ENCODE measurements at regions not wholly inside any gene's neighbourhood (a gene's known extent, or its start where the extent isn't known, plus 50 kb on each side); places are given as distances from the start of the nearest gene placed in this dataset.

DNA sequence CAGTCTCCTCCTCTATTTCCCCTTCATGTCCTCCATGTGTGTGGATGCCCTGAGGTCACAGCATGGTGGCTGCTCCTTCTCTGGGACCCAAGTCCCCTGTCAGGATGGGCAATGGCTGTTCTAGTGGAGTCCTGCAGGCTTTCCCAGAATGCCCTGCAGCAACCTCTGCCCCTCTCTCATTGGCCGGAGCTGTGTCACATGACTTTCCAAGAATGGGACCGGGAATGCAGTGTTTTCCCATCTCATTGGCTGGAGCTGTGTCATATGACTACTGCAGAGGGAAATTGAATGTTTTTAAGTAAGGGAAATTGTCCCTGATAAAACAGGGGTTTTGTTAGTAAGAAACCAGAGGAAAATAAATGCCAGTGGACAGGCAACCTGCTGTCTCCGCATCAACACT is 365.9 kb downstream of the PTPRU start:
- no peaks in the 10 kb centered on the region for H3K79me2 ChIP-seq (ENCODE audit: control insufficient read depth, insufficient read depth, low read length)
- intact Hi-C loops (cut with micrococcal nuclease; ENCODE audit: unreplicated experiment) (no loop called here), in situ Hi-C loops (cut with MboI) (no loop called here)
- ChIA-PET RAD21 (ENCODE audit: unreplicated experiment) (no interaction called here), SMC1A (ENCODE audit: uncharacterized antibody, unreplicated experiment) (no interaction called here), POLR2A (no interaction called here), CTCF (no interaction called here)
- BruUV-seq (replicated peaks): no TSS peak
- H3K27ac ChIP-seq (ENCODE audit: control insufficient read depth, insufficient read depth): no peak overlapping the region
- H3K4me1 ChIP-seq (ENCODE audit: control insufficient read depth, insufficient read depth, low read length): no peaks in the 10 kb centered on the region
- no peak overlapping the region for H3K4me2 ChIP-seq (ENCODE audit: control insufficient read depth, insufficient read depth)
- H3K4me3 ChIP-seq: no peak overlapping the region
- no peaks in the 10 kb centered on the region for H3K36me3 ChIP-seq (ENCODE audit: control insufficient read depth in 2 of 2, insufficient read depth in 2 of 2, low read length in 1 of 2)
- DNase-seq (ENCODE audit: low read depth, low spot score) (no peak), FAIRE-seq (no peak), ATAC-seq (no peak)
- TF ChIP-seq RAD51 (IDR thresholded peaks at IDR 0.05) (no peak), MTA3 (IDR thresholded peaks at IDR 0.05; ENCODE audit: borderline replicate concordance, low read length) (no peak), STAT1 (conservative IDR thresholded peaks at IDR 0.05) (no peak), JUND (IDR thresholded peaks at IDR 0.05; ENCODE audit: low read depth, low read length) (no peak), ZZZ3 (IDR thresholded peaks at IDR 0.05; ENCODE audit: control insufficient read depth, insufficient read length, low read depth) (no peak), NRF1 (conservative IDR thresholded peaks at IDR 0.05; ENCODE audit: low read depth, low read length) (no peak), ZNF384 (IDR thresholded peaks at IDR 0.05; ENCODE audit: borderline replicate concordance, low read depth, low read length) (no peak), NR2C2 (IDR thresholded peaks at IDR 0.05; ENCODE audit: borderline replicate concordance, control insufficient read depth, insufficient read length, low read depth) (no peak)
- no peak overlapping the region for H2AFZ ChIP-seq (ENCODE audit: control insufficient read depth, low read depth, low read length)
- no peaks in the 10 kb centered on the region for H4K20me1 ChIP-seq (ENCODE audit: control insufficient read depth, insufficient read depth)
- no peak overlapping the region for H3K9ac ChIP-seq (ENCODE audit: control insufficient read depth, insufficient read depth, low read length)
- WGBS (ENCODE audit: insufficient coverage, insufficient replicate concordance, low lambda C conversion rate, missing lambda C conversion rate): 42% methylated on average over 3 of the region's 3 CpGs
- no peaks in the 10 kb centered on the region for H3K27me3 ChIP-seq (replicated peaks in 1 of 2; ENCODE audit: control insufficient read depth in 2 of 2, insufficient read depth in 2 of 2, low read length in 1 of 2)
- H3K9me3 ChIP-seq (replicated peaks; ENCODE audit: control insufficient read depth, insufficient read depth, low read length): no peaks in the 10 kb centered on the region

DNA sequence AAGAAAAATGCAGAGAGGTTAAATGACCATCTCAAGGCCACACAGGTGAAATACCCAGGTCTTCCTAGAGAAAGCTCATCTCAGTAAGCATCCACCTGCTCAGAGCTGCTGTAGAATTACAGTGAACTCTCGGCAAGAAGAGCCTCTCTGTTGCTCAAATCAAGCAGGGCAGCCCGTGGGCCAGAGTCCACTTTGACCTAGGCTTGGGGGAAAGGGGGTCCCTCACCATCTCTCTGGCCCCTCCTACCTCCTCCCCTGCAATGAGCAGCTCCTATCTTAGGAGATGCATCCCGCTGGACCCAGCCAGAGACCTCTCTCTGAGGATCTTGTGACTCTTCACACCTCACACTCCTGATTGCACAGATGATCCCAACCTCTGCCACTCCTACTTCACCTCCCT is 364.7 kb downstream of the PTPRU start:
- intact Hi-C loops (cut with micrococcal nuclease; ENCODE audit: unreplicated experiment): no loop called here
- ATAC-seq: no peak
- RAD21 ChIA-PET (ENCODE audit: unreplicated experiment): no interaction called here

More for the DNA sequence above, 364.7 kb downstream of the PTPRU start:
- BruUV-seq (replicated peaks): no TSS peak
- H3K27me3 ChIP-seq (replicated peaks in 1 of 2; ENCODE audit: control insufficient read depth in 2 of 2, insufficient read depth in 2 of 2, low read length in 1 of 2): no peaks in the 10 kb centered on the region
- H3K4me2 ChIP-seq (ENCODE audit: control insufficient read depth, insufficient read depth): no peak overlapping the region
- H2AFZ ChIP-seq (ENCODE audit: control insufficient read depth, low read depth, low read length): no peak overlapping the region
- no peaks in the 10 kb centered on the region for H3K36me3 ChIP-seq (ENCODE audit: control insufficient read depth in 2 of 2, insufficient read depth in 2 of 2, low read length in 1 of 2)
- ChIA-PET CTCF (interaction anchor here (0.8 kb wide), 1 partner anchor 9 kb away, joined by 3 read pairs; no protein-coding TSS in a partner anchor), SMC1A (ENCODE audit: uncharacterized antibody, unreplicated experiment) (no interaction called here), POLR2A (no interaction called here)
- H3K79me2 ChIP-seq (ENCODE audit: control insufficient read depth, insufficient read depth, low read length): no peaks in the 10 kb centered on the region
- H3K9ac ChIP-seq (ENCODE audit: control insufficient read depth, insufficient read depth, low read length): no peak overlapping the region
- 12% methylated on average over 3 of the region's 3 CpGs for WGBS (ENCODE audit: insufficient coverage, insufficient replicate concordance, low lambda C conversion rate, missing lambda C conversion rate)
- in situ Hi-C loops (cut with MboI): no loop called here
- DNase-seq (ENCODE audit: low read depth, low spot score) (no peak), FAIRE-seq (no peak)
- H3K27ac ChIP-seq (ENCODE audit: control insufficient read depth, insufficient read depth): no peak overlapping the region
- no peaks in the 10 kb centered on the region for H3K9me3 ChIP-seq (replicated peaks; ENCODE audit: control insufficient read depth, insufficient read depth, low read length)
- TF ChIP-seq RCOR1 (conservative IDR thresholded peaks at IDR 0.05; ENCODE audit: low read depth, low read length): no peak
- TF ChIP-seq SMAD5 (IDR thresholded peaks at IDR 0.05; ENCODE audit: low read depth): no peak
- TF ChIP-seq, protein P1, sequence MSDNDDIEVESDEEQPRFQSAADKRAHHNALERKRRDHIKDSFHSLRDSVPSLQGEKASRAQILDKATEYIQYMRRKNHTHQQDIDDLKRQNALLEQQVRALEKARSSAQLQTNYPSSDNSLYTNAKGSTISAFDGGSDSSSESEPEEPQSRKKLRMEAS (IDR thresholded peaks at IDR 0.05; ENCODE audit: low read depth, low read length): no peak
- TF ChIP-seq ESRRA (IDR thresholded peaks at IDR 0.05; ENCODE audit: low read length): no peak
- TF ChIP-seq NFYA (IDR thresholded peaks at IDR 0.05; ENCODE audit: borderline replicate concordance, low read depth, low read length): no peak
- no peak for TF ChIP-seq ZNF24 (IDR thresholded peaks at IDR 0.05)
- TF ChIP-seq SREBF1 (IDR thresholded peaks at IDR 0.05; ENCODE audit: low read length): no peak
- TF ChIP-seq MXI1 (IDR thresholded peaks at IDR 0.05; ENCODE audit: low read depth, low read length): no peak
- no peaks in the 10 kb centered on the region for H3K4me1 ChIP-seq (ENCODE audit: control insufficient read depth, insufficient read depth, low read length)
- no peaks in the 10 kb centered on the region for H4K20me1 ChIP-seq (ENCODE audit: control insufficient read depth, insufficient read depth)
- H3K4me3 ChIP-seq: no peak overlapping the region
